ENCODE measurements at regions not wholly inside any gene's neighbourhood (a gene's known extent, or its start where the extent isn't known, plus 50 kb on each side); places are given as distances from the start of the nearest gene placed in this dataset.
"Not testable (repeated sequence)": the region's sequence is repeated elsewhere in the genome, so short reads cannot be mapped to it uniquely, and the experiment has no call there.

- H2BK15ac ChIP-seq (ENCODE audit: low read depth, poor library complexity, severe bottlenecking); H3K79me1 ChIP-seq (replicated peaks; ENCODE audit: low read length, poor library complexity, severe bottlenecking); H4K91ac ChIP-seq (ENCODE audit: low read length); H3K14ac ChIP-seq (ENCODE audit: low read length in 2 of 2); H3K9ac ChIP-seq (ENCODE audit: low read length); H2BK120ac ChIP-seq (ENCODE audit: low read depth, low read length); H2BK12ac ChIP-seq (ENCODE audit: low read length in 2 of 2); H3K4me3 ChIP-seq (ENCODE audit: insufficient read depth in 1 of 2, low read depth in 1 of 2, low read length in 2 of 2); H3K23ac ChIP-seq (ENCODE audit: low read length in 2 of 2); H3K27me3 ChIP-seq (ENCODE audit: control insufficient read depth in 1 of 2, insufficient read depth in 1 of 2, low read length in 2 of 2); H3K18ac ChIP-seq (ENCODE audit: low read depth in 1 of 2, low read length in 2 of 2); H3K4me1 ChIP-seq (ENCODE audit: control insufficient read depth, insufficient read depth, low read depth, low read length); H2BK5ac ChIP-seq (ENCODE audit: low read depth, low read length, poor library complexity, severe bottlenecking); H3K36me3 ChIP-seq (ENCODE audit: control insufficient read depth in 1 of 2, insufficient read depth in 2 of 2, low read depth in 1 of 2, low read length in 2 of 2); DNase-seq; H2AK5ac ChIP-seq (ENCODE audit: low read length, severe bottlenecking); H3K9me3 ChIP-seq (ENCODE audit: control insufficient read depth, low read length); H3K4ac ChIP-seq (ENCODE audit: low read depth in 1 of 2, low read length in 2 of 2); H4K8ac ChIP-seq (ENCODE audit: low read length); H2AFZ ChIP-seq (ENCODE audit: low read depth, low read length); H3K4me2 ChIP-seq (ENCODE audit: low read length, poor library complexity, severe bottlenecking); H3K27ac ChIP-seq (ENCODE audit: low read length, poor library complexity, severe bottlenecking): not testable (repeated sequence)
- WGBS: no CpG with 5 or more reads among the region's 4 CpGs
These were observed 449.3 kb upstream of the DYNLRB2 start for GRCh38 chr16:80091453-80091852.

GRCh38 chr16:80085606-80086005, 455.2 kb upstream of the DYNLRB2 start:
- H2BK5ac ChIP-seq (ENCODE audit: low read depth, low read length, poor library complexity, severe bottlenecking): no peak overlapping the region
- H3K18ac ChIP-seq (ENCODE audit: low read depth in 1 of 2, low read length in 2 of 2): no peak overlapping the region
- H4K8ac ChIP-seq (ENCODE audit: low read length): no peak overlapping the region
- no peak overlapping the region for H3K4me3 ChIP-seq (ENCODE audit: insufficient read depth in 1 of 2, low read depth in 1 of 2, low read length in 2 of 2)
- H2BK12ac ChIP-seq (ENCODE audit: low read length in 2 of 2): no peak overlapping the region
- no peak overlapping the region for H3K4me2 ChIP-seq (ENCODE audit: low read length, poor library complexity, severe bottlenecking)
- no peaks in the 10 kb centered on the region for H3K9me3 ChIP-seq (ENCODE audit: control insufficient read depth, low read length)
- H3K4ac ChIP-seq (ENCODE audit: low read depth in 1 of 2, low read length in 2 of 2): no peak overlapping the region
- H4K91ac ChIP-seq (ENCODE audit: low read length): no peak overlapping the region
- no peak overlapping the region for H3K9ac ChIP-seq (ENCODE audit: low read length)
- H3K27ac ChIP-seq (ENCODE audit: low read length, poor library complexity, severe bottlenecking): no peak overlapping the region
- H2AFZ ChIP-seq (ENCODE audit: low read depth, low read length): no peak overlapping the region
- H3K79me1 ChIP-seq (replicated peaks; ENCODE audit: low read length, poor library complexity, severe bottlenecking): no peaks in the 10 kb centered on the region
- H3K27me3 ChIP-seq (ENCODE audit: control insufficient read depth in 1 of 2, insufficient read depth in 1 of 2, low read length in 2 of 2): peaks cover 0 to 8% of the 10 kb centered on the region in 2 experiments
- 94% methylated on average over 2 of the region's 2 CpGs for WGBS
- H2BK120ac ChIP-seq (ENCODE audit: low read depth, low read length): no peak overlapping the region
- H2BK15ac ChIP-seq (ENCODE audit: low read depth, poor library complexity, severe bottlenecking): no peak overlapping the region
- peak overlapping the region; percentile 52 for H2AK5ac ChIP-seq (ENCODE audit: low read length, severe bottlenecking)
- DNase-seq: no peak
- H3K23ac ChIP-seq (ENCODE audit: low read length in 2 of 2): no peak overlapping the region
- no peaks in the 10 kb centered on the region for H3K36me3 ChIP-seq (ENCODE audit: control insufficient read depth in 1 of 2, insufficient read depth in 2 of 2, low read depth in 1 of 2, low read length in 2 of 2)
- peaks cover 6% of the 10 kb centered on the region for H3K4me1 ChIP-seq (ENCODE audit: control insufficient read depth, insufficient read depth, low read depth, low read length)
- H3K14ac ChIP-seq (ENCODE audit: low read length in 2 of 2): no peak overlapping the region

GRCh38 chr16:80084614-80085013, 456.2 kb upstream of the DYNLRB2 start:
- peaks cover 0 to 8% of the 10 kb centered on the region in 2 experiments for H3K27me3 ChIP-seq (ENCODE audit: control insufficient read depth in 1 of 2, insufficient read depth in 1 of 2, low read length in 2 of 2)
- no peak overlapping the region for H2BK12ac ChIP-seq (ENCODE audit: low read length in 2 of 2)
- no peak overlapping the region for H3K4me3 ChIP-seq (ENCODE audit: insufficient read depth in 1 of 2, low read depth in 1 of 2, low read length in 2 of 2)
- H2BK15ac ChIP-seq (ENCODE audit: low read depth, poor library complexity, severe bottlenecking): no peak overlapping the region
- H3K4me1 ChIP-seq (ENCODE audit: control insufficient read depth, insufficient read depth, low read depth, low read length): peaks cover 6% of the 10 kb centered on the region
- H3K27ac ChIP-seq (ENCODE audit: low read length, poor library complexity, severe bottlenecking): no peak overlapping the region
- no peaks in the 10 kb centered on the region for H3K9me3 ChIP-seq (ENCODE audit: control insufficient read depth, low read length)
- DNase-seq: peak; percentile 64
- peak overlapping the region; percentile 23 for H3K9ac ChIP-seq (ENCODE audit: low read length)
- H2BK5ac ChIP-seq (ENCODE audit: low read depth, low read length, poor library complexity, severe bottlenecking): no peak overlapping the region
- no peak overlapping the region for H2AK5ac ChIP-seq (ENCODE audit: low read length, severe bottlenecking)
- H4K91ac ChIP-seq (ENCODE audit: low read length): no peak overlapping the region
- 23% methylated on average over 5 of the region's 5 CpGs for WGBS
- H3K79me1 ChIP-seq (replicated peaks; ENCODE audit: low read length, poor library complexity, severe bottlenecking): no peaks in the 10 kb centered on the region
- peak overlapping the region; percentile 32 for H3K4me2 ChIP-seq (ENCODE audit: low read length, poor library complexity, severe bottlenecking)
- H3K18ac ChIP-seq (ENCODE audit: low read depth in 1 of 2, low read length in 2 of 2): no peak overlapping the region
- no peak overlapping the region for H2AFZ ChIP-seq (ENCODE audit: low read depth, low read length)
- H3K23ac ChIP-seq (ENCODE audit: low read length in 2 of 2): no peak overlapping the region
- H3K4ac ChIP-seq (ENCODE audit: low read depth in 1 of 2, low read length in 2 of 2): no peak overlapping the region
- H4K8ac ChIP-seq (ENCODE audit: low read length): no peak overlapping the region
- no peak overlapping the region for H2BK120ac ChIP-seq (ENCODE audit: low read depth, low read length)
- no peaks in the 10 kb centered on the region for H3K36me3 ChIP-seq (ENCODE audit: control insufficient read depth in 1 of 2, insufficient read depth in 2 of 2, low read depth in 1 of 2, low read length in 2 of 2)
- H3K14ac ChIP-seq (ENCODE audit: low read length in 2 of 2): no peak overlapping the region

GRCh38 chr16:80084163-80084562, 456.6 kb upstream of the DYNLRB2 start:
- peak overlapping the region; percentile 32 for H3K4me2 ChIP-seq (ENCODE audit: low read length, poor library complexity, severe bottlenecking)
- peak overlapping the region; percentile 23 for H3K9ac ChIP-seq (ENCODE audit: low read length)
- WGBS: 100% methylated on average over 3 of the region's 3 CpGs
- H2BK5ac ChIP-seq (ENCODE audit: low read depth, low read length, poor library complexity, severe bottlenecking): no peak overlapping the region
- no peak overlapping the region for H3K27ac ChIP-seq (ENCODE audit: low read length, poor library complexity, severe bottlenecking)
- no peaks in the 10 kb centered on the region for H3K9me3 ChIP-seq (ENCODE audit: control insufficient read depth, low read length)
- H3K23ac ChIP-seq (ENCODE audit: low read length in 2 of 2): no peak overlapping the region
- no peak overlapping the region for H2BK120ac ChIP-seq (ENCODE audit: low read depth, low read length)
- H3K14ac ChIP-seq (ENCODE audit: low read length in 2 of 2): peak overlapping the region in 1 of 2 experiments; percentile 11
- H4K8ac ChIP-seq (ENCODE audit: low read length): no peak overlapping the region
- no peak overlapping the region for H2AFZ ChIP-seq (ENCODE audit: low read depth, low read length)
- H2BK12ac ChIP-seq (ENCODE audit: low read length in 2 of 2): no peak overlapping the region
- H3K36me3 ChIP-seq (ENCODE audit: control insufficient read depth in 1 of 2, insufficient read depth in 2 of 2, low read depth in 1 of 2, low read length in 2 of 2): no peaks in the 10 kb centered on the region
- H3K4me1 ChIP-seq (ENCODE audit: control insufficient read depth, insufficient read depth, low read depth, low read length): peaks cover 6% of the 10 kb centered on the region
- no peak overlapping the region for H3K4me3 ChIP-seq (ENCODE audit: insufficient read depth in 1 of 2, low read depth in 1 of 2, low read length in 2 of 2)
- H2AK5ac ChIP-seq (ENCODE audit: low read length, severe bottlenecking): no peak overlapping the region
- H2BK15ac ChIP-seq (ENCODE audit: low read depth, poor library complexity, severe bottlenecking): no peak overlapping the region
- no peaks in the 10 kb centered on the region for H3K79me1 ChIP-seq (replicated peaks; ENCODE audit: low read length, poor library complexity, severe bottlenecking)
- H3K27me3 ChIP-seq (ENCODE audit: control insufficient read depth in 1 of 2, insufficient read depth in 1 of 2, low read length in 2 of 2): peaks cover 0 to 8% of the 10 kb centered on the region in 2 experiments
- H4K91ac ChIP-seq (ENCODE audit: low read length): no peak overlapping the region
- no peak for DNase-seq
- peak overlapping the region in 1 of 2 experiments; percentile 59 for H3K4ac ChIP-seq (ENCODE audit: low read depth in 1 of 2, low read length in 2 of 2)
- peak overlapping the region in 1 of 2 experiments; percentile 50 for H3K18ac ChIP-seq (ENCODE audit: low read depth in 1 of 2, low read length in 2 of 2)
